NCI-H2081 (cell line): ENCODE measurements at regions not wholly inside any gene's neighbourhood (a gene's known extent, or its start where the extent isn't known, plus 50 kb on each side); places are given as distances from the start of the nearest gene placed in this dataset.
"Not testable (repeated sequence)": the region's sequence is repeated elsewhere in the genome, so short reads cannot be mapped to it uniquely, and the experiment has no call there.

Experiments
- DNase-seq, 2 experiments: peaks; one replicate each; lab custom pipeline; 2025; lab: John Stamatoyannopoulos, UW

DNA sequence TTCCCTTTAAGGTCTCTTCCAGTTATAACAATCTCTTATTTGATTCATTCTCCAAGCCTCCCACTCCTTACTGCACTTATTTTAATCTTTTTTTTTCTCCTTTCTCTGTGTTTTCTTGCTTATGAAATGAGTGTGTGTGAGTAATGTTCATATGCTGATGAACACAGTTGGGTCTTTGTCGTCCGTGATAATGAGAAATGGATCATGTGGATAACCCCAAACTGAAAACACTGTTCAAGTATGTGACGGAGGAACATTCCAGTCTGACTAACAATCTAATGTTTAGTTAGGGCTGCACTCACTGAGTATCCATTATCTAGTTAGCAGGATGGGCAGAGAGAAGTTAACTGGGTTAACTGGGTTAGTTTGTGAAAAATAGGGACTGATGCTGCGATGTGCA lies 253.1 kb upstream of the DUSP10 start:
- no peak for DNase-seq

DNA sequence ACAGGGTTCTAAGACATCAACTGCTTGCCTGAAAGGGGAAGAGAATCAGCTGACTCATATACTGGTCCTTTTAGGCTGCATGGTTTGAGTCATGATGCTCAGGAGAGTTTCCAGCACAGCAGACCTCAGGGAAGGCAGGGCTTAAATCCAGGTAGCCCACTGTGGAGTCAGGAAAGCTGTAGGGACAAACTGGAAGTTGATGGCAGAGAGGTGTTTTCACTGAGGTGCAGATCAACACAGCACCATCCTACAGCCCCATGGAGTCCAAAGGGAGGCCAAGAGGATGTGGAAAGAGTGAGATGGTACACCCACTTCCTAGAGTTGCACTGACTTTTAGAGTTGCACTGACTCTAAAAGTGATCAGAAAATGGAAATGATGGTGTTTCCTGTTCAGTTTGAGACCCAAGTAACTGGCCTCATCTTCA lies 252.4 kb upstream of the DUSP10 start:
- no peak for DNase-seq

DNA sequence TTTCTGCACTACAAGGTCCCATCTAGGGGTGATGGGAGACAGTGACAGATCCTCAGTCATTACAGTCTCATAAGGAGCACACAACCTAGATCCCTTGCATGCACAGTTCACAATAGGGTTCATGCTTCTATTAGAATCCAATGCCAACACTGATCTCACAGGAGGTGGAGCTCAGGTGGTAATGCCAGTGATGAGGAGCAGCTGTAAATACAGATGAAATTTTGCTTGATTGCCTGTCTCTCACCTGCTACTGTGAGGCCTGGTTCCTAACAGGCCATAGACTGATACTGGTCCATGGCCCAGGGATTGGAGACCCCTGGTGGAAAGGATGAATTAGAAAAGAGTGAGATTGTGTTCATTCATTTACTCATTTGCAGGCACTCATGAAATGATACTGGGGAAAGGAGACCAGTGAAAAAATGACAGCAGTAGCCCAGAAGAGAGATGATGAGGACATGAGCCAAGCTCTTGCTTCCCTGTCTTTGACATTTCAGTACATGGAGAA lies 251.6 kb upstream of the DUSP10 start:
- DNase-seq = peak in 1 of 2 experiments; percentile 14

GRCh38 chr1:221992427-221992826 lies 250.5 kb upstream of the DUSP10 start:
- no peak for DNase-seq

DNA sequence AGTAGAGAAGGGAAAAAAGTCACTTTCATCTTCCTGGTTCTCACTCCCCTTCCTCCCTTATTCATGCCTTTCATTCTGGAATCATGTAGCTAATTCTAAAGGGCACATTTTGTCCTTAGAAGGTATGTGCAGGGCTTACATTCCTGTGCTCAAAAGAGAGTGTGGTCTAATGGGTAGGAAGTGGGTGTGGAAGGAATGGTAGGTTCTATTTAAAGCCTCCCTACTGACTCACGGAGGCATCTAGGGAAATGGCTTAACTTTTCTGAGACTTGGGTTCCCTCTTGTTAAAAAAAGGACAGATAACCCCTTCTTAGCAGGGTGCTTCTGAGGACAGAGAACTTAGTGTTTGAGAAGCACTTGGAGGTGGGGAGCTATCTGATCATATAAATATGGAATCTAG lies 249.3 kb upstream of the DUSP10 start:
- no peak for DNase-seq

GRCh38 chr1:221989741-221990140 lies 247.9 kb upstream of the DUSP10 start:
- DNase-seq = no peak

DNA sequence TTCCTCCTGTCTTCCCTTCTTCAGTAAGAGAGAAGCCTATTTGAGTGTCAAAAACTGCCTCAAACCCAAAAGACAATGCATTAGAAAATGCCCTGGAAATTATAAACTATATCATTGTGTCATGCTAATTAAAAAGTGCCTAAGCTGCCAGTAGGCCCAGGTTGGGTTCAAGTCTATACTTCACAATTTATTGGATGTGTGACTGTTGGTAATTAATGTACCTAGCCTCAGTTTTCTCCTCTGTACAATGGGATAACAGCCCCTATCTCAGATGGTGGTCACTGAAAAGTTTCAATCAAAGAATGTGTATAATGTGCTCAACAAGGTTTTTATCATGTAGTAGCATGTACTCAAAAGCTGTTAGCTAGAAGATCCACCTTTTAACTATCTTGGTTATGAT lies 246.9 kb upstream of the DUSP10 start:
- DNase-seq = no peak

- no peak for DNase-seq
Measured at GRCh38 chr1:221987860-221988520, 246.1 kb upstream of the DUSP10 start.

GRCh38 chr1:221983444-221983843 lies 241.6 kb upstream of the DUSP10 start:
- DNase-seq = no peak

- DNase-seq = no peak
Measured at GRCh38 chr1:221981461-221981860, 239.6 kb upstream of the DUSP10 start.

- DNase-seq = no peak
Measured at GRCh38 chr1:221979444-221980032, 237.6 kb upstream of the DUSP10 start.

DNA sequence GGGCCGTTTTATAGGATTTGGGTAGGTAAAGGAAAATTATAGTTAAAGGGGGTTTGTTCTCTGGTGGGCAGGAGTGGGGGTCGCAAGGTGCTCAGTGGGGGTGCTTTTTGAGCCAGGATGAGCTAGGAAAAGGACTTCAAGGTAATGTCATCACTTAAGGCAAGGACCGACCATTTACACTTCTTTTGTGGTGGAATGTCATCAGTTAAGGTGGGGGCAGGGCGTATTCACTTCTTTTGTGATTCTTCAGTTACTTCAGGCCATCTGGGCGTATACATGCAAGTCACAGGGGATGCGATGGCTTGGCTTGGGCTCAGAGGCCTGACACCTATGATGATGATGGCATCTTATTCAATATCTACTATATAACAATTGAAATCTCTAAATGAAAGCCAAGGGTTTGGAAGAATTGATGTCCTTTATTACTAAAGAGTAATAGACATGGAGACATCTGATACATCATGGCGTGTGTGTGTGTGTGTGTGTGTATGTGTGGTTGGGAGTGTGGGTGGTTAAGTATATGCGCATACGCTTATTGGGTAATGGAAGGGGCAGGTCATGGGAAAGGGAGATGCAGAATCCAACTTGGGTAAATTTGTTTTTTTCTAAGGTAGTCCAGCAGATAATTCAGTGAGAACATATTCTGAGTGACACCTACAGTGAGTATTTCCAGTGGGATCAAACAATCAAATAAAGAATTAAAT lies 236.9 kb upstream of the DUSP10 start:
- not testable (repeated sequence) for DNase-seq

DNA sequence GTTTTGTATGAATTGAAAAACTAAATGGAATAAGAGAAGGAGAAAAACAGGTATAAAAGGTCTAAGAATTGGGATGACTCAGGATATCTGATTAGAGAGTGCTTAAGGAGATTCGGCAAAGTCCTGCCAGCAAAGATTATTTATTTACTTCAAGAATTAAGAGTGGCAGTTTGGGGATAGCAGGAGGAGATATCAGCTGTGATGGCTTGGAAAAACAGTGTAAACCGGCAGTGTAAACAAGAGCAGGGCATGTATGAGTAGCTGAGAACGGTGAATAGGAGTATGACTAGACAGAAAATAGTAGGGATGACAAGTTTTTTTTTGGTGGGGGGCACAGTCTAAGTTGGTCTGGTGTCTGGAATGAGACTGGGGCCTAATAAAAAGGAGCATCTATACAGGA lies 231.9 kb upstream of the DUSP10 start:
- not testable (repeated sequence) for DNase-seq

DNA sequence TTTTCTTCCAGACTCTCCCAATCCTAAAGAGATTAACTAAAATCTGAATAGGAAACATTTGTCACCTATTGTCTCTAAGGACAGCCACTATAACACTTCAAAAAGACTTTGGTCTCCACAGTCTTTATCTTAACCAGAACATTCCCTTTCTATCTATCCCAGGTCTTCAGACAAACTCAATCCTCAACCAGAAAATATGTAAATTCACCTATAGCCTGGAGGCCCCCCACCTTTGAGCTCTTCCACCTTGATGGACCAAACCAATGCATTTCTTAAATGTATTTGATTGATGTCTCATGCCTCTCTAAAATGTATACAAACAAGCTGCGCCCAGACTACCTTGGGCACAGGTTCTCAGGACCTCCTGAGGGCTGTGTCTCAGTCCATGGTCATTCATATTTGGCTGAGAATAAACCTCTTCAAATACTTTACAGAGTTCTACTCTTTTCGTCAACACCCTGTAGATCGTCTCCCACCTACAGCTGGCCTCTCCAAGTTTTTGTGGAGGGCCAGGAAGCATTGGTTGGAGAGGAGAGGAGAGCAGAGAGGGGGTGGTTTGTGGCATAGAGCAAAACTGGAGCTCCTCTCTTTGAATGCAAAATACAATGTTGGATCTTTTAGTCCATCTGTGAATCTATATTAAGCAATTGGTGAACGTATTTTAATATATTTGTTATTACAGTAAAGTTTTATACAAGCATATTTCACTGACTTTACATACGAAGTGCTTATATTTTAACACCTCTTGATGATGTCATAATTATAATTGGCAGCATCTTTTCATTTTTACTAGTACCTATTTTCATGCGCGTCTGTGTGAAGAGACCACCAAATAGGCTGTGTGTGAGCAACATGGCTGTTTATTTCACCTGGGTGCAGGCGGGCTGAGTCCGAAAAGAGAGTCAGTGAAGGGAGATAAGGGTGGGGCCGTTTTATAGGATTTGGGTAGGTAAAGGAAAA lies 230.7 kb upstream of the DUSP10 start:
- no peak for DNase-seq

DNA sequence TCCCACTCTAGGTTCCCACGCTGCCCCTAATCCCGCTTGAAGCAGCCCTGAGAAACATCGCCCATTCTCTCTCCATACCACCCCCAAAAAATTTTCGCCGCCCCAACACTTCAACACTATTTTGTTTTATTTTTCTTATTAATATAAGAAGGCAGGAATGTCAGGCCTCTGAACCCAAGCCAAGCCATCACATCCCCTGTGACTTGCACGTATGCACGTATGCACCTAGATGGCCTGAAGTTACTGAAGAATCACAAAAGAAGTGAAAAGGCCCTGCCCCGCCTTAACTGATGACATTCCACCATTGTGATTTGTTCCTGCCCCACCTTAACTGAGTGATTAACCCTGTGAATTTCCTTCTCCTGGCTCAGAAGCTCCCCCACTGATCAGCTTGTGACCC lies 229.1 kb upstream of the DUSP10 start:
- DNase-seq = not testable (repeated sequence)

DNA sequence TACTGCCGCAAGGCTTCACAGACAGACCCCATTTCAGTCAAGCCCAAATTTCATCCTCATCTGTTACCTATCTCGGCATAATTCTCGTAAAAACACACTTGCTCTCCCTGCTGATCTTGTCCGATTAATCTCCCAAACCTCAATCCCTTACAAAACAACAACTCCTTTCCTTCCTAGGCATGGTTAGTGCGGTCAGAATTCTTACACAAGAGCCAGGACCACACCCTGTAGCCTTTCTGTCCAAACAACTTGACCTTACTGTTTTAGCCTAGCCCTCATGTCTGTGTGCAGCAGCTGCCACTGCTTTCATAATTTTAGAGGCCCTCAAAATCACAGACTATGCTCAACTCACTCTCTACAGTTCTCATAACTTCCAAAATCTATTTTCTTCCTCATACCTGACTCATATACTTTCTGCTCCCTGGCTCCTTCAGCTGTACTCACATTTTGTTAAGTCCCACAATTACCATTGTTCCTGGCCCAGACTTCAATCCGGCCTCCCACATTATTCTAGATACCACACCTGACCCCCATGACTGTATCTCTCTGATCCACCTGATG lies 227.5 kb upstream of the DUSP10 start:
- not testable (repeated sequence) for DNase-seq

- not testable (repeated sequence) for DNase-seq
Measured at GRCh38 chr1:221967538-221967937, 225.6 kb upstream of the DUSP10 start.

DNA sequence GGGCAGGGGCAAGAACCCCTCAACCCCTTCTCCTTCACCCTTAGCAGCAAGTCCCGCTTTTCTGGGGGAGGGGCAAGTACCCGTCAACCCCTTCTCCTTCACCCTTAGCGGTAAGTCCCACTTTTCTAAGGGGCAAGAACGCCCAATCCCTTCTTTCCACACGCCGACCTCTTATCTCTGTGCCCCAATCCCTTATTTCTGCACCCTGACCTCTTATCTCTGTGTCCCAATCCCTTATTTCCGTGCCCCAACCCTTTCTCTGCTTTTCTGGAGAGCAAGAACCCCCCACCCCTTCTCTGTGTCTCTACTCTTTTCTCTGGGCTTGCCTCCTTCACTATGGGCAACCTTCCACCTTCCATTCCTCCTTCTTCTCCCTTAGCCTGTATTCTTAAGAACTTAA lies 225.0 kb upstream of the DUSP10 start:
- DNase-seq = not testable (repeated sequence)

- DNase-seq = not testable (repeated sequence)
Measured at GRCh38 chr1:221965891-221966290, 224.0 kb upstream of the DUSP10 start.

DNA sequence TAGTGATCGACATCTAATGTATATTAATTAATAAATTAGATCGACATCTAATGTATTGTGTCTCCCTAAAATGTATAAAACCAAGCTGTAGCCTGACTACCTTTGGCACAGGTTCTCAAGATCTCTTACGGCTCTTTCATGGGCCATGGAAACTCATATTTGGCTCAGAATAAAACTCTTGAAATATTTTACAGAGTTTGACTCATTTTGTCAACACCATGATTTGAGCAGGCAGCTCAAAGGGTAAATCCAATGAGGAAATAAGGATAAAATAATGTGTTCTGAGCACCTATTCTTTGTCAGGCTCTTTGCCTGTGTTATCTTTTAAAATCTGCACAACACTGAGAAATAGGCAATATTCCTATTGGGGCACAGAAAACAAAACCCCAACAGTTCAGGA lies 223.4 kb upstream of the DUSP10 start:
- DNase-seq = no peak

- no peak for DNase-seq
Measured at GRCh38 chr1:221963742-221964141, 221.9 kb upstream of the DUSP10 start.

DNA sequence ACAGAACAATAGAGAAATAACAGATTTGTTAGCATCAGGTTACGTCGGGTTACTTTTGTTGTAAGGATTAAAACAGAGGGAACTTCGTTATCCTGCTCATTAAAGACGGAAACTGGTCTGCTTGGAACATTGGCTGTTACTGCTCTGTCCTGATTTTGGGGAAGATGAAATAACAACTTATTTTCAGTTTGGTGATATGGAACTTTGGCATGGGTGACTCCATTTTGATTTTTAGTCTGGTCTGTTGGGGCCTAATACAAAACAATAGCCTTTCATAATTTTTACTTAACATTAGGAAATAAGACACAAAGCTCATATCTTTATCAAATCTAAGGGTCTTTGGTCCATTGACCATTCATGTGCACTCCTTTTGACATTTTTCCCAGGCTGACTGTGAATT lies 220.5 kb upstream of the DUSP10 start:
- DNase-seq = no peak
